Central memory CD4-positive, alpha-beta T cell (primary cell): ENCODE measurements at regions not wholly inside any gene's neighbourhood (a gene's known extent, or its start where the extent isn't known, plus 50 kb on each side); places are given as distances from the start of the nearest gene placed in this dataset.
"Not testable (repeated sequence)": the region's sequence is repeated elsewhere in the genome, so short reads cannot be mapped to it uniquely, and the experiment has no call there.

Experiments
- DNase-seq: peaks from one replicate; pipeline ENCODE4 v3.0.0; 2022

GRCh38 chr3:31102196-31102879 lies 207.9 kb upstream of the GADL1 start:
- no peak for DNase-seq

GRCh38 chr3:31103181-31103580 lies 208.7 kb upstream of the GADL1 start:
- DNase-seq: no peak

GRCh38 chr3:31103623-31104180 lies 209.2 kb upstream of the GADL1 start:
- no peak for DNase-seq

GRCh38 chr3:31105011-31105410 lies 210.6 kb upstream of the GADL1 start:
- no peak for DNase-seq

- no peak for DNase-seq
Observed at GRCh38 chr3:31105438-31106077, 211.1 kb upstream of the GADL1 start.

- no peak for DNase-seq
Observed at GRCh38 chr3:31106204-31106603, 211.7 kb upstream of the GADL1 start.

- no peak for DNase-seq
Observed at GRCh38 chr3:31106912-31107311, 212.5 kb upstream of the GADL1 start.

DNA sequence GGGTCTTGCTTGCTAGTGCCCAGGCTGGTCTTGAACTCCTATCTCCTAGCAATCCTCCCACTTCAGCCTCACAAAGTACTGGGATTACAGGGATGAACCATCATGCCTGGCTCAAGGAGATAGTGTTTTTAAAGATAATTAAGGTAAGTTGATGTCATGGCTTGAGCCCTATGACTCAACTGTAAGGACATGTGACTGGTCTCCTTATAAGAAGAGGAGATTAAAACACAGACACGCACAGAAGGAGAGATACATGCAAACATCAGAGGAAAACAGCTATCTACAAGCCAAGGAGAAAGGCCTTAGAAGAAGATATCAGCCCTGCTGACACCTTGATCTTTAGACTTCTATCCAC lies 220.4 kb upstream of the GADL1 start:
- DNase-seq: no peak

- DNase-seq: not testable (repeated sequence)
Observed at GRCh38 chr3:31115531-31115930, 221.1 kb upstream of the GADL1 start.

GRCh38 chr3:31116651-31117050 lies 222.2 kb upstream of the GADL1 start:
- no peak for DNase-seq

GRCh38 chr3:31117854-31118253 lies 223.4 kb upstream of the GADL1 start:
- DNase-seq: no peak

DNA sequence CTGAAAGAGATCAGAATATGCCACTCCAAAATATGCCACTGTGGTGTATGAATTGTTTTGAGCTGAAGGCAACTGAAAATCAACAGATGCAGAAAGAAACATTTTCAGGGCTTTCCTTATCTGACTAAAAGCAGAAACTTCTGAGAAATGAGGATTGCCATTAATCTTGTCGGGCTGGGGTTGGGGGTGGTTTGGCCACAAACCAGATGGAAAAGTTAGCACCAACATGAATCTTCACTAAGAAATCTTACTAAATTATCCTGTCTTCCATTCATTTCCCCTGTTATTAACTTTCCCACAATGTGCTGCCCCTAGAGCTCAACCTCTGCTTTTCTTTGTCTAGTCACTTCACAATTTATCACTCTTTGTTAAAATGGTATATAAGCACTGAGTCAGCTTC lies 229.9 kb upstream of the GADL1 start:
- DNase-seq: no peak

DNA sequence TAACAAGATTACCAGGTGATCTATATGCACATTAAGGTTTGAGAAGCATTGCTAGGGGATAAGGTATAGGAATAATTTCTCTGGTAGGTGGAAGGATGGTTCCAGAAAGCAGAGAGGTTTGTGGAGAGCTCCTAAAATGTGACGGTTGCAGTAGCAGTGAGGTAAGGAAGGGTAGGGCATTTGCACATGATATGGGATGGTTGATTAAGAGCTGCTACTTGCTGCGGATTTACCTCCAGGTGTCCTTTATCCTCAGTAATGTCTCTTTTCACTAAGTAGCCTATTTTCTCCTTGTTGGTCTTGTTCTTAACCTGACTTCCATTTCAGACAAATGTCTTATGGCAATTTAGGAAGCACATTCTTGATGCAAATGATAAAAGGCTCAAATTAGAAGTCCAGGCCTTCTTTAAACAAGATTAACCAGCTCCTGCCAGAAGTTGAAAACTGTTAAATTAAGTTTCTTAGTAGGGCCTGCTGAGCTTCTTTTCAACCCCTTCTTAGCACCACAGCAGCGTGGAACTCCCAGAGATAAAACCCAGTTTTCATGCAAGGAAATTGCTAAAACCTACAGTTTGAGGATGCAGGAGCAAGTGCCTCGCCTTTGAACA lies 231.1 kb upstream of the GADL1 start:
- DNase-seq: no peak

- no peak for DNase-seq
Observed at GRCh38 chr3:31129241-31129640, 234.8 kb upstream of the GADL1 start.

GRCh38 chr3:31132132-31132769 lies 237.8 kb upstream of the GADL1 start:
- peak; percentile 22 for DNase-seq

DNA sequence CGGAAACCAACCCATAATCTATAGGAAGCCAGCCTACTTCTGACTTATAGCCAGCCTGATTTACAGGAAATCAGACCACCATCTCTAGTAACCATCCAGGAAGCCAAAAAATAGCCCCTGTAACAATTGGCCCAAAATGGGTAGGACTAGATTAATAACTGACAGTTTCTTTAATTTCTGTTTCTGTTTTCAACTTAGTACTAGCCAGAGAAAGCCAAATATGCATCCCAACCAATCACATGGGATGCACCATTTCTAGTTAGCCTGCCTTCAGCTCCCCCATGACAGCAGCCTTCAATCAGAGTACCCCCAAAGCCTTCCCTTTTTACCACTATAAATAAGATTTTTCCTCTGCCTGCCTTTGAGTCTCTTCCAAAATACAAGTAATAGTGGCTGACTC lies 239.1 kb upstream of the GADL1 start:
- DNase-seq: no peak

- DNase-seq: no peak
Observed at GRCh38 chr3:31135546-31135945, 241.1 kb upstream of the GADL1 start.

DNA sequence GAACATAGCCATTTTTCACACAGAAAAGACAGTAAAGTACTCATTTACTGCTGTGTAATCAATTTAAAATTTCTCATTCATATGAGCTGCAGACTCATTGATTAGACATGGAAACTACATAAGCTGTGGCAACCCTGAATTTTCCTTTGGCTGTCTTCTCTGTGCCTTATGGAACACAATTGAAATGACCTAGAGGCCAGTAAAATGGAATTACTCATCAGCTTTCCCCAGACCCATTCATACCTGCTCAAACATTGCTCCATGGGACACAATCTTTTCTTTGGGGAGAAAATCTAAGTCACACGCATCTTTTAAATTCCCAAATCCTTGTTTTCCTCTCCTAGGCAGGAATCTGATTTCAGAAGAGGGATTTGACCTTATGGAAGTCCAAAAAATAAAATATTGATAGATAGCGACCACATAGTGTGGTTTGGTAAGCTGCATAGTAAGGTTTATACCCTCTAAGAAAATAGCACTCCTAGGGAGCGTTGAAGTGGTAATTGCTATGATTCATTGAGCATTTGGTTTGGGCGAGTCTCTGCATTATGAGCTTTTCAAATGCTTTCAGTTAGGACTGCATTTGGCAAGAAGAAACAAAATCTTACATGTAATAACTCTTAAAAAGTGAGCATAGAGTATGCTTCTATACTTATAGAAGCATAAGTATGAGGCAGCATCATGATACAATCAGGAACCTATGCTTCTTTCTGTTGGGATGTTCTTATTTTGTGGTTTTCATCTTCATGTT lies 243.4 kb upstream of the GADL1 start:
- no peak for DNase-seq

DNA sequence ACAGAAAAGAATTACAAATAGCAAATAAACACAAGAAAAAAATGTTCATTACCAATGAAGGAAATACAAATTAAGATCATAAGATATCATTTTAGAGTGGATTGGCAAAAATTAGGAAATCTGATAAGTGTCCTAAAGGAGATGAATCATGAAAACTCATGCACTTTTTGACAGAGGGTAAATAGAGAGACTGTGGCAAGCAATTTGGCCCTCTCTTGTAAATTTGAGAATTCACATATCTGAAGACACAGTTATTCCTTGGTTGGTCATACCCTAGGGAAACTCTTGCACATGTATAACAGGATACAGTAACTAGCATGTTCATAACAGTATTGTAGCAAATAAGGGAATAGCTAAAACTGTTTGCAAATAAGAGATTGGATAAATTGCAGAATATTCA lies 246.0 kb upstream of the GADL1 start:
- no peak for DNase-seq

DNA sequence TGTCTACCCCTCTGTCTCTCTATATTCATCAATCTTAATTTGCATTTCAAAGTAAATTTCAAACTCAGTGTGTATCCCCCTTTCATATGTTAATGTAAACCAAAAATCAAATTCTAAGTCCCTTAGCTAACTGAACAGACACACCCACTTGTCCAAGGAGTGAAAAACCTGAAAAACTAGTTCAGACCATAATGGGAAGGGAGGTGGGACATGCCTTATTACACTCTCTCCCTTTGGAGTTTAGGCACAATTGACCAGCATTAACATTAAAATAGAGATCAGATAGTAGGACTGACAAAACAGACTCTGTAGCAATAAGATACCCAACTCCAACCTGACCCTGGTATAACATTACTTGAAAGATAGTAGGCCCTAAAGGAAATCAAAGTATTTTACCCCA lies 247.7 kb upstream of the GADL1 start:
- DNase-seq: no peak

GRCh38 chr3:31142543-31142942 lies 248.1 kb upstream of the GADL1 start:
- no peak for DNase-seq

DNA sequence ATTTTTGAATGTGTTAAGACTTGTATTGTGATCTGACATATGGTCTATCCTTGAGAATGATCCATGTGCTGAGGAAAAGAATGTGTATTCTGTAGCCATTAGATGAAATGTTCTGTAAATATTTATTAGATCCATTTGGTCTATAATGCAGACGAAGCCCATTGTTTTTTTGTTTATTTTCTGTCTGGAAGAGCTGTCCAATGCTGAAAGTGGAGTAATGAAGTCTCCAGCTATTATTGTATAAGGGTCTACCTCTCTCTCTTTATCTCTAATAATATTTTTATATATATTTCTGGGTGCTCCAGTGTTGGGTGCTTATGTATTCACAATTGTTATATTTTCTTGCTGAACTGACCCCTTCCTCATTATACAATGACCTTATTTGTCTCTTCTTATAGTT lies 250.6 kb upstream of the GADL1 start:
- DNase-seq: no peak

GRCh38 chr3:31147550-31147949 lies 253.1 kb upstream of the GADL1 start:
- no peak for DNase-seq
